Endothelial cell of umbilical vein (primary cell): ENCODE measurements at regions not wholly inside any gene's neighbourhood (a gene's known extent, or its start where the extent isn't known, plus 50 kb on each side); places are given as distances from the start of the nearest gene placed in this dataset.

Experiments used
- EZH2 ChIP-seq: IDR thresholded peaks from 2 replicates; pipeline ENCODE4 v1.6.1; 2012; ENCODE audit warnings: borderline replicate concordance, low read depth, mild to moderate bottlenecking, moderate library complexity, low read length, inconsistent platforms; ENCODE audit not compliant: severe bottlenecking
- FOS ChIP-seq: IDR thresholded peaks from 2 replicates; pipeline ENCODE4 v1.6.1; 2011; ENCODE audit warnings: mild to moderate bottlenecking, low read length, moderate library complexity, borderline replicate concordance; ENCODE audit not compliant: insufficient read depth
- POLR2A ChIP-seq: IDR thresholded peaks from 2 replicates; pipeline ENCODE4 v1.6.1; 2012; ENCODE audit warnings: low read depth, mild to moderate bottlenecking, control low read depth, low read length

DNA sequence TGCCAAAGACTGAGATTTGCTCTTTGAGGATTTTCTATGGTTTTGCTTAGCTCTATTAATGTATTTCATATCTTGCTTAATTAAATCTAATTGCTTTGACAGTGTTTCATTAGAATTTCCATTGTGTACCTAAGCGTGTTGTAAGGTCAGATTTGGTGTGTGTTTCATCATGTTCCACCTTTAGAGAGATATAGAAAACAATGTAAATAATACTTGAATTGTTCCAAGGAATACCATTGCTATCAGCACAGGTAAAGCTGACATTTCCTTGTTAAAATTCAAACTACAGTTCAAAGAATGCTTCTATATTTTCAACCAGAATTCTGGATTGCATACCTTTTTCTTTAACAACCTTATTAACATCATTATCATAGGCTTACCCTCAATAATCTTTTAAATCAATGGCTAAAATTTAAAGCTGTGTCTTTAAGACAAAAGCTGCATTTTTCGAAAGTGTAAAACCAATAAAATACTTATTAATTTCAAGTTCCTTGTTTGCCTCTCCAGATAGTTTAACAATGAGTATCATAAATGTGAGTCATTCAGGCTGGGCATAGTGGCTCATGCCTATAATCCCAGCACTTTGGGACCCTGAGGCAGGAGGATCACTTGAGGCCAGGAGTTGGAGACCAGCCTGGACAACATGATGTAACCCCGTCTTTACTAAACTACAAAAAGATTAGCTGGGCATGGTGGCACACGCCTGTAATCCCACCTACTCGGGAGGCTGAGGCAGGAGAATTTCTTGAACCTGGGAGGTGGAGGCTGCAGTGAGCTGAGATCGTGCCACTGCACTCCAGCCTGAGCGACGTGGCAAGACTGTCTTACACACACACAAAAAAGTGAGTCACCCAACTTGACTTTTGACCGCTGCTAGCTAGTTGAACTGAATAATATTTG is 188.0 kb upstream of the PKDCC start:
- TF ChIP-seq POLR2A = no peak
- TF ChIP-seq FOS = peak; percentile 64
- no peak for TF ChIP-seq EZH2
